ENCODE measurements at regions not wholly inside any gene's neighbourhood (a gene's known extent, or its start where the extent isn't known, plus 50 kb on each side); places are given as distances from the start of the nearest gene placed in this dataset.

GRCh38 chr2:234625626-234626250 is 128.9 kb upstream of the ARL4C start:
- no peaks in the 10 kb centered on the region for H3K9me3 ChIP-seq
- no peaks in the 10 kb centered on the region for H3K36me3 ChIP-seq
- no peak overlapping the region for H3K4me3 ChIP-seq
- DNase-seq, result no peak
- H3K4me1 ChIP-seq, result peaks cover 0 to 2% of the 10 kb centered on the region in 2 donors
- ATAC-seq, result no peak
- intact Hi-C loops (cut with DNase I), result no loop called here
- H3K27ac ChIP-seq, result no peak overlapping the region
- no peak for TF ChIP-seq CTCF (IDR thresholded peaks at IDR 0.05)
- no peaks in the 10 kb centered on the region for H3K27me3 ChIP-seq

GRCh38 chr2:234623521-234623991 is 126.7 kb upstream of the ARL4C start:
- DNase-seq (no peak), ATAC-seq (no peak)
- no peak for TF ChIP-seq CTCF (IDR thresholded peaks at IDR 0.05)
- Histone ChIP-seq H3K36me3 (no peaks in the 10 kb centered on the region), H3K4me3 (no peak overlapping the region), H3K27ac (no peak overlapping the region), H3K9me3 (no peaks in the 10 kb centered on the region), H3K27me3 (no peaks in the 10 kb centered on the region), H3K4me1 (no peaks in the 10 kb centered on the region)
- intact Hi-C loops (cut with DNase I), result no loop called here

GRCh38 chr2:234621120-234621519 is 124.2 kb upstream of the ARL4C start:
- ATAC-seq (no peak), DNase-seq (no peak)
- Histone ChIP-seq H3K4me1 (no peaks in the 10 kb centered on the region), H3K36me3 (no peaks in the 10 kb centered on the region), H3K27ac (no peak overlapping the region), H3K27me3 (no peaks in the 10 kb centered on the region), H3K9me3 (no peaks in the 10 kb centered on the region), H3K4me3 (no peak overlapping the region)
- intact Hi-C loops (cut with DNase I), result no loop called here
- no peak for TF ChIP-seq CTCF (IDR thresholded peaks at IDR 0.05)

- no peak for TF ChIP-seq CTCF (IDR thresholded peaks at IDR 0.05)
- Histone ChIP-seq H3K27me3 (no peaks in the 10 kb centered on the region), H3K4me1 (no peaks in the 10 kb centered on the region), H3K9me3 (no peaks in the 10 kb centered on the region), H3K4me3 (no peak overlapping the region), H3K27ac (no peak overlapping the region), H3K36me3 (no peaks in the 10 kb centered on the region)
- ATAC-seq (no peak), DNase-seq (no peak)
- intact Hi-C loops (cut with DNase I), result no loop called here
Observed at GRCh38 chr2:234620018-234620417, 123.1 kb upstream of the ARL4C start.

DNA sequence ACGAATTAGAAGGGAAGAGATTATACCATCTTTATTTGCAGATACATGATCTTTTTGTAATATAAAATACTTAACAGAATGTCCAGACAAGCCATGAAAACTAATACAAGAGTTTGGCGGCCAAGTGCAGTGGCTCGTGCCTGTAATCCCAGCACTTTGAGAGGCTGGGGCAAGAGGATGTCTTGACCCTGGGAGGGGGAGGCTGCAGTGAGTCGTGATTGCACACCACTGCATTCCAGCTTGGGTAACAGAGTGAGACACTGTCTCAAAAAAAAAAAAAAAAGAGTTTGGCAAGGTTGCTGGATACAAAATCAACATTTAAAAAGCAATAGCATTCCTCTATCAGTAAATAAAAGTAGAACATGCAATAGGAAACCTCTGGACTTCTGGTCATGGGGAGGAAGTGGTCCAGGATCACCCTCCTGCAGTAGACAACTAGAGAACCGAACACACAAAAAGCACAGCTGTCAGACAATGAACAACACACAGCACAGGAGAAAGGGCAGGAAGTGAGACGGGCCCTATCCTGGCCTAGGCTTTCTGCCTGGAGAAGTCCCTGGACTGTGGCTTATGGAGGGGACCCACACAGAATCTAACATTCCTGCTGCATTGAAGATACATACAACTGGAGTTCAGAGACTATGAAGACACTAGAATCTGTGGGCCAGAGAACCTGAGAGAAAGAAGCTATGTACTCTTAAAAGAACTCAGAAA is 118.9 kb upstream of the ARL4C start:
- no peaks in the 10 kb centered on the region for H3K9me3 ChIP-seq
- no peak for ATAC-seq
- H3K4me1 ChIP-seq, result no peaks in the 10 kb centered on the region

More for the DNA sequence above, 118.9 kb upstream of the ARL4C start:
- TF ChIP-seq CTCF (IDR thresholded peaks at IDR 0.05), result no peak
- no peaks in the 10 kb centered on the region for H3K36me3 ChIP-seq
- no peaks in the 10 kb centered on the region for H3K27me3 ChIP-seq
- H3K27ac ChIP-seq, result no peak overlapping the region
- no peak overlapping the region for H3K4me3 ChIP-seq
- intact Hi-C loops (cut with DNase I), result no loop called here
- DNase-seq, result no peak

All from left lung (tissue), 4 donors.